ENCODE measurements at regions not wholly inside any gene's neighbourhood (a gene's known extent, or its start where the extent isn't known, plus 50 kb on each side); places are given as distances from the start of the nearest gene placed in this dataset.
A peak's percentile ranks its signal among the peaks of the same experiment; 100 is the strongest.
"Not testable (repeated sequence)": the region's sequence is repeated elsewhere in the genome, so short reads cannot be mapped to it uniquely, and the experiment has no call there.

DNA sequence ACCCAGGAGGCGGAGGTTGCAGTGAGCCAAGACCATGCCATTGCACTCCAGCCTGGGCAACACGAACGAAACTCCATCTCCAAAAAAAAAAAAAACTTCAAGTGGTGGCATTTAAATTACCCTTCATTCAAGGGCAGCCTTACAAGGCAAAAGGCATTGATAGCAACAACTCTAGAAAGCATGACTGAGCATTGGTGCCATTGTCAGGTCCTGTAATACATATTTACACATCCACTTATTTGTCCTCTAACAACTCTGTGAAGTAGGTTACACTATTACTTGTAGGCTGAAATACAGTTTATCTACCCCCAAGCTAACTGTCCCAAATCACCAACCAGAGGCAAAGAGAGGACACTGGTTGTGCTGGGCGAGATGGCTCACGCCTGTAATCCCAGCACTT lies 52.7 kb upstream of the LARP1 start:
- BruUV-seq (replicated peaks): no TSS peak
- no peaks in the 10 kb centered on the region for H3K27me3 Mint-ChIP-seq (ENCODE audit: unreplicated experiment)
- TF ChIP-seq, protein P1, sequence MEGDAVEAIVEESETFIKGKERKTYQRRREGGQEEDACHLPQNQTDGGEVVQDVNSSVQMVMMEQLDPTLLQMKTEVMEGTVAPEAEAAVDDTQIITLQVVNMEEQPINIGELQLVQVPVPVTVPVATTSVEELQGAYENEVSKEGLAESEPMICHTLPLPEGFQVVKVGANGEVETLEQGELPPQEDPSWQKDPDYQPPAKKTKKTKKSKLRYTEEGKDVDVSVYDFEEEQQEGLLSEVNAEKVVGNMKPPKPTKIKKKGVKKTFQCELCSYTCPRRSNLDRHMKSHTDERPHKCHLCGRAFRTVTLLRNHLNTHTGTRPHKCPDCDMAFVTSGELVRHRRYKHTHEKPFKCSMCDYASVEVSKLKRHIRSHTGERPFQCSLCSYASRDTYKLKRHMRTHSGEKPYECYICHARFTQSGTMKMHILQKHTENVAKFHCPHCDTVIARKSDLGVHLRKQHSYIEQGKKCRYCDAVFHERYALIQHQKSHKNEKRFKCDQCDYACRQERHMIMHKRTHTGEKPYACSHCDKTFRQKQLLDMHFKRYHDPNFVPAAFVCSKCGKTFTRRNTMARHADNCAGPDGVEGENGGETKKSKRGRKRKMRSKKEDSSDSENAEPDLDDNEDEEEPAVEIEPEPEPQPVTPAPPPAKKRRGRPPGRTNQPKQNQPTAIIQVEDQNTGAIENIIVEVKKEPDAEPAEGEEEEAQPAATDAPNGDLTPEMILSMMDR (IDR thresholded peaks at IDR 0.05; ENCODE audit: unreplicated experiment): no peak
- no peaks in the 10 kb centered on the region for H3K36me3 Mint-ChIP-seq (ENCODE audit: insufficient read depth, unreplicated experiment)
- H3K4me1 Mint-ChIP-seq (ENCODE audit: low read depth, unreplicated experiment): peaks cover 8% of the 10 kb centered on the region
- intact Hi-C loops (cut with micrococcal nuclease; ENCODE audit: unreplicated experiment): no loop called here
- CTCF ChIA-PET: interaction anchor here (1.4 kb wide), 1 partner anchor 10 kb away, joined by 5 read pairs; no protein-coding TSS in a partner anchor
- DNase-seq: no peak
- no peak overlapping the region for H3K4me3 Mint-ChIP-seq (ENCODE audit: low read depth, unreplicated experiment)
- no peak overlapping the region for H3K27ac Mint-ChIP-seq (ENCODE audit: unreplicated experiment)
- H3K9me3 Mint-ChIP-seq (ENCODE audit: low read depth, unreplicated experiment): no peaks in the 10 kb centered on the region

DNA sequence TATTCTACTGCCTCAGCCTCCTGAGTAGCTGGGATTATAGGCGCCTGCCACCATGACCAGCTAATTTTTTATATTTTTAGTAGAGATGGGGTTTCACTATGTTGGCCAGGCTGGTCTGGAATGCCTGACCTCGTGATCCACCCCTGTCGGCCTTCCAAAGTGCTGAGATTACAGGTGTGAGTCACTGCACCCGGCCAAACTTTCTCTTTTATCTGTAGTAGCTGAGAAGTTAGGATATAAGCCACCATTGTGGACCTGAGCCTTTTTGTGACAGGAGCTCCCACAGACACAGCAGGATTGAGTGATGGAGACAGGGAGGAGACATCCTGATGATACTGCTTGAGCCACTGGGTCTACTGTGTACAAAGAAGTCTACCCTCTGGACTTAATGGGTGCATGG lies 53.5 kb upstream of the LARP1 start:
- H3K9me3 Mint-ChIP-seq (ENCODE audit: low read depth, unreplicated experiment): not testable (repeated sequence)
- CTCF ChIA-PET: interaction anchor here (1.4 kb wide), 1 partner anchor 10 kb away, joined by 5 read pairs; no protein-coding TSS in a partner anchor
- DNase-seq: peak; percentile 37

DNA sequence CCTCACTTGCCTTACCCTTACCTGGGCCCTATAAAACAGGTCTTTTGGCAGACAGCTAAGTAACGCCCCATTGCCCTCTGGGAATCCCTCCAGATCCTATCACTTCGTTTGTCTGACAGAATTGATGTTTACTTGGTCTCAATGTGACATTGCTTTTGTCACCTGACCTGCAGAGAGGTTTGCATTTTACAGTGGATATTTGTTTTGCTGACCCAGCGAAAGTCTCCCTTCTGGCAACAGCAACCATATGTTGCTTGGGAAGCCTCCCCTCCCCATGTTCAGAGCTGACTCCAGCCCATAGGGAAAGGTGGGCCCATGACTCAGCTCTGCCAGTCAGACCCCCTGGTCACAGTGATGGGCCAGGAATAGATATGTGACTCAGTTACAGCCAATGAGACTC lies 54.0 kb upstream of the LARP1 start:
- no peaks in the 10 kb centered on the region for H3K36me3 Mint-ChIP-seq (ENCODE audit: insufficient read depth, unreplicated experiment)
- peaks cover 8% of the 10 kb centered on the region for H3K4me1 Mint-ChIP-seq (ENCODE audit: low read depth, unreplicated experiment)
- intact Hi-C loops (cut with micrococcal nuclease; ENCODE audit: unreplicated experiment): no loop called here
- H3K4me3 Mint-ChIP-seq (ENCODE audit: low read depth, unreplicated experiment): no peak overlapping the region
- BruUV-seq (replicated peaks): no TSS peak
- TF ChIP-seq, protein P1 (IDR thresholded peaks at IDR 0.05; ENCODE audit: unreplicated experiment): no peak
- no peak for DNase-seq
- H3K9me3 Mint-ChIP-seq (ENCODE audit: low read depth, unreplicated experiment): no peaks in the 10 kb centered on the region
- CTCF ChIA-PET: interaction anchor here (1.4 kb wide), 1 partner anchor 9 kb away, joined by 5 read pairs; no protein-coding TSS in a partner anchor
- no peaks in the 10 kb centered on the region for H3K27me3 Mint-ChIP-seq (ENCODE audit: unreplicated experiment)
- H3K27ac Mint-ChIP-seq (ENCODE audit: unreplicated experiment): no peak overlapping the region

More for the DNA sequence above, 53.5 kb upstream of the LARP1 start:
- H3K4me1 Mint-ChIP-seq (ENCODE audit: low read depth, unreplicated experiment); H3K27me3 Mint-ChIP-seq (ENCODE audit: unreplicated experiment); intact Hi-C loops (cut with micrococcal nuclease; ENCODE audit: unreplicated experiment); BruUV-seq (replicated peaks); H3K27ac Mint-ChIP-seq (ENCODE audit: unreplicated experiment); H3K36me3 Mint-ChIP-seq (ENCODE audit: insufficient read depth, unreplicated experiment); H3K4me3 Mint-ChIP-seq (ENCODE audit: low read depth, unreplicated experiment): not testable (repeated sequence)

DNA sequence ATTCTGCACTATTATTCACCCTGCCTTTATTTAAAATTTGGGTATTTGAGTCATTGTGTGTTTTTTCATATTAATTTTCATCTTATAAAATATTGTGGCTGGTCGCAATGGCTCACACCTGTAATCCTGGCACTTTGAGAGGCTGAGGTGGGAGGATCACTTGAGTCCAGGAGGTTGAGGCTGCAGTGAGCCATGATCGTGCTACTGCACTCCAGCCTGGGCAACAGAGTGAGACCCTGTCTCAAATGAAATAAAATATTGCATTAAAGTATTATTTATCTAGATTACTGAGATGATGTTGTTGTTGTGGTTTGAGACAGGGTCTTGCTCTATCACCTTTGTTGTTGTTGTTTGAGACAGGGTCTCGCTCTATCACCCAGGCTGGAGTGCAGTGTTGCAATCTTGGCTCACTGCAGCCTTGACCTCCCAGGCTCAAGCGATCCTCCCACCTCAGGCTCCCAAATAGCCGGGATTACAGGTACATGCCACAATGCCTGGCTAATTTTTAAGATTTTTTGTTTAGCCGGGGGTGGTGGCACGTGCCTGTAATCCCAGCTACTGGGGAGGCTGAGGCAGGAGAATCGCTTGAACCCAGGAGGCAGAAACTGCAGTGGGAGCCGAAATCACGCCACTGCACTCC lies 54.8 kb upstream of the LARP1 start:
- H3K36me3 Mint-ChIP-seq (ENCODE audit: insufficient read depth, unreplicated experiment); DNase-seq; H3K4me3 Mint-ChIP-seq (ENCODE audit: low read depth, unreplicated experiment); H3K27ac Mint-ChIP-seq (ENCODE audit: unreplicated experiment); BruUV-seq (replicated peaks); H3K9me3 Mint-ChIP-seq (ENCODE audit: low read depth, unreplicated experiment); CTCF ChIA-PET; H3K27me3 Mint-ChIP-seq (ENCODE audit: unreplicated experiment); H3K4me1 Mint-ChIP-seq (ENCODE audit: low read depth, unreplicated experiment); intact Hi-C loops (cut with micrococcal nuclease; ENCODE audit: unreplicated experiment): not testable (repeated sequence)

DNA sequence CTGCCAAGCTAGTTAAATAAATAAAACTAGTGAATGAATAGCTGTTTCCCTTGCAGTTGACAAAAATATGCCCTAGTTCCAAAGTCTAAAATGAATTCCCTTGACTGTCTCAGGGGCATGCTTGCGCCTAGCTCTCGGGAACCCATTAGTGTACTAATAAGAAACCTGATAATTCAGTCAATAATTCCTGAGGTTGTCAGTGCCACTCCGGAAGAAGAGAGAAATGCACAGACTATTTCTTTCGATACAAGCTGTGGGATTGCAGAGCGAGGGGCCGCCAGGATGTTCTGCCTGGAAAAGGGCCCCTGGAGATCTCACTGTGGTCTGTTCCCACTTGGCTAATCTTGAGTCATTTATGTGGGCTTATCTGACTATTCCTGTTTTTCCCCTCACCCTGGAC lies 56.4 kb upstream of the LARP1 start:
- intact Hi-C loops (cut with micrococcal nuclease; ENCODE audit: unreplicated experiment): no loop called here
- TF ChIP-seq, protein P1 (IDR thresholded peaks at IDR 0.05; ENCODE audit: unreplicated experiment): no peak
- H3K4me3 Mint-ChIP-seq (ENCODE audit: low read depth, unreplicated experiment): no peak overlapping the region
- no peaks in the 10 kb centered on the region for H3K36me3 Mint-ChIP-seq (ENCODE audit: insufficient read depth, unreplicated experiment)
- BruUV-seq (replicated peaks): no TSS peak
- CTCF ChIA-PET: no interaction called here
- no peak overlapping the region for H3K27ac Mint-ChIP-seq (ENCODE audit: unreplicated experiment)
- H3K4me1 Mint-ChIP-seq (ENCODE audit: low read depth, unreplicated experiment): peaks cover 8% of the 10 kb centered on the region
- no peak for DNase-seq
- H3K27me3 Mint-ChIP-seq (ENCODE audit: unreplicated experiment): no peaks in the 10 kb centered on the region
- no peaks in the 10 kb centered on the region for H3K9me3 Mint-ChIP-seq (ENCODE audit: low read depth, unreplicated experiment)
